Lung (tissue), 11 donors: ENCODE measurements at regions not wholly inside any gene's neighbourhood (a gene's known extent, or its start where the extent isn't known, plus 50 kb on each side); places are given as distances from the start of the nearest gene placed in this dataset.

ENCODE experiments used
- ATAC-seq: fragments of 200-7000 bp; cut with Tn5 transposase; one replicate; pipeline ENCODE4 v1.9.1; 2020; ENCODE audit warnings: moderate number of reproducible peaks; ENCODE audit not compliant: insufficient read depth, low FRiP score
- DNase-seq, 3 donors: peaks; one replicate each; pipeline ENCODE4 v3.0.0-alpha.2; 2013 to 2017
- H3K27ac ChIP-seq, 2 donors: one replicate each; pipeline ENCODE4 v1.5.1; 2013; ENCODE audit warnings: mild to moderate bottlenecking in 2 of 2, moderate library complexity in 2 of 2, control low read depth in 1 of 2, inconsistent platforms in 1 of 2, low read depth in 1 of 2, low read length in 1 of 2
- H3K27me3 ChIP-seq, 3 donors: one replicate each; pipeline ENCODE4 v1.5.1; 2013; ENCODE audit warnings: low read length in 2 of 3; ENCODE audit not compliant: control insufficient read depth in 3 of 3, insufficient read depth in 3 of 3
- H3K36me3 ChIP-seq, 4 donors: one replicate each; pipeline ENCODE4 v1.5.1; 2013; ENCODE audit warnings: low read length in 4 of 4, mild to moderate bottlenecking in 1 of 4, moderate library complexity in 1 of 4; ENCODE audit not compliant: control insufficient read depth in 4 of 4, insufficient read depth in 4 of 4
- H3K4me1 ChIP-seq, 5 donors: one replicate each; pipeline ENCODE4 v1.5.1; 2013; ENCODE audit warnings: low read length in 5 of 5, mild to moderate bottlenecking in 2 of 5, moderate library complexity in 1 of 5; ENCODE audit not compliant: control insufficient read depth in 5 of 5, insufficient read depth in 5 of 5
- H3K4me3 ChIP-seq: one replicate; pipeline ENCODE4 v1.5.1; 2013; ENCODE audit warnings: mild to moderate bottlenecking, control low read depth, moderate library complexity
- H3K9ac ChIP-seq, 2 donors: one replicate each; pipeline ENCODE4 v1.5.1; 2013; ENCODE audit warnings: low read length in 2 of 2, control low read depth in 1 of 2; ENCODE audit not compliant: insufficient read depth in 1 of 2
- H3K9me3 ChIP-seq, 4 donors: one replicate each; pipeline ENCODE4 v1.5.1; 2013; ENCODE audit warnings: low read length in 3 of 4, mild to moderate bottlenecking in 1 of 4, moderate library complexity in 1 of 4; ENCODE audit not compliant: control insufficient read depth in 4 of 4, insufficient read depth in 3 of 4
- WGBS, 2 donors: extraction: QIAGEN DNeasy Blood & Tissue Kit; methylation state at CpG; one replicate each; pipeline ENCODE4 v1.1.7; 2013; 5-methylcytosine and 5-hydroxymethylcytosine counted together
- TF ChIP-seq, protein P1 (sequence below): IDR thresholded peaks from 2 replicates; pipeline ENCODE4 v1.5.1; 2012; ENCODE audit warnings: mild to moderate bottlenecking; ENCODE audit errors: control extremely low read depth, extremely low read depth
- donor health status: control.
- donor health status: control.
- donor health status: Bipolar disorder and iron deficiency.
- donor health status: healthy.
- donor health status: DM: yes; HTN: yes; CAD: no.

DNA sequence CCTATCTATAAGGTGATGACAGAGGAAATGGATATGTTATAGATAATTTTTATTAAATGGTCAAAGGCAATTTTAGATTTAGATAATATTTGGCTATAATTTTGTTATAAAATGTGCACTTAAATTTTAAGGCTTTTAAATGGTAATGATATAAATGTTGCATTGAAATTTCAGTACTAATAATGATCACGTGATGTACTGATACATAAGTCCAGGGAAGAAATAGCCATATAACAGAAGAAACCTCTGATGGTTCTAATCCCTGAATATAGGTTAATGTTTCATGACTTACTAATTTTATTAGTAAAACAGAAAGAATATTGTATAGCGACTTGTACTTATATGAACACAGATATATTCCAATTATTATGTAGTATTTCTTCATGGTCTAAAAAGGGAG lies 211.9 kb downstream of the SOCS6 start:
- H3K4me1 ChIP-seq, result no peaks in the 10 kb centered on the region
- H3K36me3 ChIP-seq, result no peaks in the 10 kb centered on the region
- H3K9ac ChIP-seq, result no peak overlapping the region
- H3K27me3 ChIP-seq, result no peaks in the 10 kb centered on the region
- ATAC-seq, result no peak
- no peak for DNase-seq
- H3K9me3 ChIP-seq, result no peaks in the 10 kb centered on the region
- H3K27ac ChIP-seq, result no peak overlapping the region
- TF ChIP-seq, protein P1, sequence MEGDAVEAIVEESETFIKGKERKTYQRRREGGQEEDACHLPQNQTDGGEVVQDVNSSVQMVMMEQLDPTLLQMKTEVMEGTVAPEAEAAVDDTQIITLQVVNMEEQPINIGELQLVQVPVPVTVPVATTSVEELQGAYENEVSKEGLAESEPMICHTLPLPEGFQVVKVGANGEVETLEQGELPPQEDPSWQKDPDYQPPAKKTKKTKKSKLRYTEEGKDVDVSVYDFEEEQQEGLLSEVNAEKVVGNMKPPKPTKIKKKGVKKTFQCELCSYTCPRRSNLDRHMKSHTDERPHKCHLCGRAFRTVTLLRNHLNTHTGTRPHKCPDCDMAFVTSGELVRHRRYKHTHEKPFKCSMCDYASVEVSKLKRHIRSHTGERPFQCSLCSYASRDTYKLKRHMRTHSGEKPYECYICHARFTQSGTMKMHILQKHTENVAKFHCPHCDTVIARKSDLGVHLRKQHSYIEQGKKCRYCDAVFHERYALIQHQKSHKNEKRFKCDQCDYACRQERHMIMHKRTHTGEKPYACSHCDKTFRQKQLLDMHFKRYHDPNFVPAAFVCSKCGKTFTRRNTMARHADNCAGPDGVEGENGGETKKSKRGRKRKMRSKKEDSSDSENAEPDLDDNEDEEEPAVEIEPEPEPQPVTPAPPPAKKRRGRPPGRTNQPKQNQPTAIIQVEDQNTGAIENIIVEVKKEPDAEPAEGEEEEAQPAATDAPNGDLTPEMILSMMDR, result no peak
- no peak overlapping the region for H3K4me3 ChIP-seq
- 94 to 96% methylated on average over 2 of the region's 2 CpGs for WGBS, 2 donors

DNA sequence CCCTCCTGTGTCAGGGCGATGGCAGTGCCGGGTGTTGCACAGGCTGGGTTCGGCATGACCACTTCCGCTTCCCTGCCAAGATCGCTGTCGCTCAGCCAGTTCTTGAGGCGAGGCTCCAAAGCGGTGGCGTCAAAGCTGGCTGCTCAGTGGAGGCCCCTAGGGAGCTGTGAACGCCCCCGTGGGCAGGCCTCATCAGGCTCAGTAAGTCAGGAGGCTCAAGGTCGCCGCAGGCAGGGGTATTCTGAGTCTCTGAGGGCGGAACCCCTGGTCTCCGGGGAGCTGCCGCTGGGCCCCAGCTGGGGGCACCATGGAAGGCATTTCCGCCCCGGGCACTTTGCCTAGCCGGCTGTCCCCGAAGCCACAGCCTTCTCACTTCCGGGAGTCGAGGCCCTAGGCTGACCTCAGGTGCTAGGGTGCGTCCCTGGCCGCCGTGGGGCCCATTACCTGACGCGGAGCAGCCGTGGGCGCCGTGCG lies 210.4 kb downstream of the SOCS6 start:
- no peak for DNase-seq
- ATAC-seq, result no peak
- WGBS, 2 donors, result 85 to 93% methylated on average over 31 of the region's 31 CpGs

DNA sequence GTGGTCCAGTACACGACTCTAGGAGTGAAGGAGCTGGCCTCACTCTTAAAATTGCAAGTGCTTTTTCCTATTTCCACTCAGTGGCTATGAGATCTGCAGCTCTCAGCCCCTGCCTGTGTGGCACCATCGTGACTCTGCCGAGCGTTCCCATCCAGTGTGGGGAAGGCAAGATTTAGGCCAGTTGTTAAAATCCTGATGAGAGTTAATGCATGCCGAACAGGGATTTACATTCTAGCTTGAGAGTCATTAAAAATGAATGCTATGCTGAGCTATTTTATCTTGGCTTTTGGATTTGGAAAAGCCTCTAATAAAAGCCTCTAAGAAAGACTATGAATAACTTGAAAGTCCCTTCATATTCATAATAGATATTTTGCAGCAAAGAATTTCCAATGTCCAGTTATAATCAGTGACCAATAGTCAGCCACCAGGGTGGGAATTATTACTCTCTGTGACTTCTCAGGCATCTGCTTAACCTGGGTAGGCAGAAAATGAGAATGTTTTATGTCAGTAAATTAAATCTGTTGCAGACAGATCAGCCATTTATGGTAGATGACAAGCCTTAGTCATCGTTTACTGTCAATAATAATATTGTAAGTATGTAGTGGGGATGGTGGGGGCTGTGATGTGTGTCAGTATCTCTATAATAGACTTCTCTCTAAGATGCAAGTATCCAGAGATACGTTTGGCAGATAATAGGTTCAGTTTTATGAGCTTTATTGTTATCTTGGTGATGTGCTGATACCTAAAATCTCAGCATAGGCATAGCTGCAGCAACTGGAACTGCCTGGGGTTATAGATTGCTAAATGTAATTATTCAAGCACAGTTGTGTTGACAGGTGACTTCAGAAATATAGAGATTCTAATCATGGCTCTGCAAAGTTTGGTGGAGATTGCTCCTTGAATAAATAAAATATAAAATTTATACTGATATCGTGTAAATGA lies 207.8 kb downstream of the SOCS6 start:
- 72 to 88% methylated on average over 8 of the region's 8 CpGs for WGBS, 2 donors
- TF ChIP-seq, protein P1, result no peak
- Histone ChIP-seq H3K27me3 (no peaks in the 10 kb centered on the region), H3K4me3 (no peak overlapping the region), H3K36me3 (no peaks in the 10 kb centered on the region), H3K27ac (no peak overlapping the region), H3K4me1 (no peaks in the 10 kb centered on the region), H3K9me3 (no peaks in the 10 kb centered on the region), H3K9ac (no peak overlapping the region)
- ATAC-seq (no peak), DNase-seq (no peak)

More for the DNA sequence above, 210.4 kb downstream of the SOCS6 start:
- H3K9ac ChIP-seq, result no peak overlapping the region
- H3K4me1 ChIP-seq, result no peaks in the 10 kb centered on the region
- no peaks in the 10 kb centered on the region for H3K9me3 ChIP-seq
- H3K27ac ChIP-seq, result no peak overlapping the region
- no peaks in the 10 kb centered on the region for H3K27me3 ChIP-seq
- TF ChIP-seq, protein P1, result no peak
- H3K4me3 ChIP-seq, result no peak overlapping the region
- no peaks in the 10 kb centered on the region for H3K36me3 ChIP-seq
